ENCODE measurements at regions not wholly inside any gene's neighbourhood (a gene's known extent, or its start where the extent isn't known, plus 50 kb on each side); places are given as distances from the start of the nearest gene placed in this dataset.
"Not testable (repeated sequence)": the region's sequence is repeated elsewhere in the genome, so short reads cannot be mapped to it uniquely, and the experiment has no call there.

GRCh38 chr15:79492065-79492464 is 59.9 kb downstream of the MINAR1 start:
- no peak for DNase-seq (ENCODE audit: extremely low read depth, low read depth, low spot score)

GRCh38 chr15:79494384-79494909 is 62.3 kb downstream of the MINAR1 start:
- no peak for DNase-seq (ENCODE audit: extremely low read depth, low read depth, low spot score)

GRCh38 chr15:79494963-79495755 is 63.0 kb downstream of the MINAR1 start:
- no peak for DNase-seq (ENCODE audit: extremely low read depth, low read depth, low spot score)

GRCh38 chr15:79495775-79496174 is 63.6 kb downstream of the MINAR1 start:
- no peak for DNase-seq (ENCODE audit: extremely low read depth, low read depth, low spot score)

- no peak for DNase-seq (ENCODE audit: extremely low read depth, low read depth, low spot score)
These were observed 64.7 kb downstream of the MINAR1 start for GRCh38 chr15:79496838-79497237.

DNA sequence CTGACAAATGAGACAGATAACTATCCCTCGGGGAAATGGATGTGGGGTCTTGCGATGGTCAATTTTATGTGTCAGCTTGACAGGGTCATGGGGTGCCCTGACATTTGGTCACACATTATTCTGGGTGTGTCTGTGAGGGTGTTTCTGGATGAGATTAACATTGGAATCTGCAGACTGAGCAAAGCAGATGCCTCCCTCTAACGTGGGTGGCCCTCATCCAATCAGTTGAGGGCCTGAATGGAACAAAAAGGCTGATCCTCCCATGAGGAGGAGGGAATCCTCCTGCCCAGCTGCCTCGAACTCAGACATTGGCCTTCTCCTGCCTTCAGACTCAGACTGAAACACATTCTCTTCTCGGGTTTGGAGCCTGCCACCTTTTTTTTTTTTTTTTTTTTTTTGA is 69.0 kb downstream of the MINAR1 start:
- DNase-seq (ENCODE audit: extremely low read depth, low read depth, low spot score) = no peak

DNA sequence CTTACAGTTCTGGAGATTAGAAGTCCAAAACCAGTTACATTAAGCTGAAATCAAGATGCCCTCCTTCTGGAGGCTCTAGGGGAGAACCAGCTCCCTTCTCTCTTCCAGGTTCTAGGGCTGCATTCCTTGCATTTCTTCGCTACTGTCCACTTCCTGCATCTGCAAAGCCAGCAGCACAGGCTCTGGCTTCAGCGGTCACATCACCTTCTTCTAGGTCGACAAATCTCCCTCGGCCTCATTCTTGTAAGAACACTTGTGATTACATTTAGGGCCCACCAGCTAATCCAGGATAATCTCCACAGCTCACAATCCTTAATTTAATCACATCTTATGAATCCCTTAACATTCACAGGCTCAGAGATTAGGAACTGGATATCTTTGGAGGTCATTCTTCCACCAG is 73.8 kb downstream of the MINAR1 start:
- DNase-seq (ENCODE audit: extremely low read depth, low read depth, low spot score) = no peak

- not testable (repeated sequence) for DNase-seq (ENCODE audit: extremely low read depth, low read depth, low spot score)
These were observed 80.7 kb downstream of the MINAR1 start for GRCh38 chr15:79512844-79513243.

DNA sequence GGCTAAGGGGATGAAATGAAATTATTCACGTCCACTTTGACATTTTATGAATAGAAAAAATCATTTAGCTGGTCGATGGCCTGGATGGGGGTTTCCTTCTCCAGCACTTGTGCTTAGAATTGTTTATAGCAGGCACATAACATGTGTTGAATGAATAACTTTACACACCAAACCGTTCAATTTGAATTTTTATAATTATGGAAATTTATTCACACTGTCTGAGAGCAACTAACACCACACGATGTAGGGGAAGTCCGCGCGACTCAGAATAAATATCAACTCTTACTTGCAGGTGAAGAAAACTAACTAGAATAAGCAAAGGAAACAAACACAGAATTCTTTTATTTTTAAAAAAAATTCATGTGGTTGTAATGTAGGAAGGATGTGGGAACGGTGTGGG is 81.3 kb downstream of the MINAR1 start:
- no peak for DNase-seq (ENCODE audit: extremely low read depth, low read depth, low spot score)

GRCh38 chr15:79513940-79514339 is 81.8 kb downstream of the MINAR1 start:
- no peak for DNase-seq (ENCODE audit: extremely low read depth, low read depth, low spot score)

GRCh38 chr15:79515300-79516027 is 83.3 kb downstream of the MINAR1 start:
- DNase-seq (ENCODE audit: extremely low read depth, low read depth, low spot score) = no peak

GRCh38 chr15:79516155-79516554 is 84.0 kb downstream of the MINAR1 start:
- no peak for DNase-seq (ENCODE audit: extremely low read depth, low read depth, low spot score)

- DNase-seq (ENCODE audit: extremely low read depth, low read depth, low spot score) = no peak
These were observed 84.5 kb downstream of the MINAR1 start for GRCh38 chr15:79516646-79517045.

- DNase-seq (ENCODE audit: extremely low read depth, low read depth, low spot score) = no peak
These were observed 87.5 kb downstream of the MINAR1 start for GRCh38 chr15:79519628-79520027.

GRCh38 chr15:79520654-79521053 is 88.5 kb downstream of the MINAR1 start:
- no peak for DNase-seq (ENCODE audit: extremely low read depth, low read depth, low spot score)

GRCh38 chr15:79522656-79523055 is 90.5 kb downstream of the MINAR1 start:
- DNase-seq (ENCODE audit: extremely low read depth, low read depth, low spot score) = no peak

GRCh38 chr15:79523266-79523665 is 91.1 kb downstream of the MINAR1 start:
- no peak for DNase-seq (ENCODE audit: extremely low read depth, low read depth, low spot score)

GRCh38 chr15:79524531-79524930 is 92.4 kb downstream of the MINAR1 start:
- no peak for DNase-seq (ENCODE audit: extremely low read depth, low read depth, low spot score)

- DNase-seq (ENCODE audit: extremely low read depth, low read depth, low spot score) = no peak
These were observed 94.2 kb downstream of the MINAR1 start for GRCh38 chr15:79526376-79526775.

DNA sequence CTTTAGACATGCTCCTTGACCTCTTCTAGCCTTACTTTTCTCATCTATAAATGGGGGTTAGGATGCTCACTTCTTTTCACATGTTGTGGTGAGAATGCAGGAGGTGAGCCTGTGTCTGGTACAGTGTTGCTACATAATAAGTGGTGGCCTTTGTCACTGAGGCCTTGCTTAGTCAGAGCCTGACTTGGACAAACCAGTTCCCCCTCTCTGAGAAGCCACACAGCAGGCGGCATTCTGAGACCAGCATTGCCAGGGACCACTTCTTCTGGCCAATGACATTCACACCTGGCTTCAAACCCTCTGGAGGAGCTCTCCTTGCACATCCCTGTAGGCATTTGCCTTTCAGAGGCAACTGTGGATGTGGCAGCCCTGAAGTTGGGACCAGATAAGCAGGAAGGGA is 95.7 kb downstream of the MINAR1 start:
- DNase-seq (ENCODE audit: extremely low read depth, low read depth, low spot score) = no peak

DNA sequence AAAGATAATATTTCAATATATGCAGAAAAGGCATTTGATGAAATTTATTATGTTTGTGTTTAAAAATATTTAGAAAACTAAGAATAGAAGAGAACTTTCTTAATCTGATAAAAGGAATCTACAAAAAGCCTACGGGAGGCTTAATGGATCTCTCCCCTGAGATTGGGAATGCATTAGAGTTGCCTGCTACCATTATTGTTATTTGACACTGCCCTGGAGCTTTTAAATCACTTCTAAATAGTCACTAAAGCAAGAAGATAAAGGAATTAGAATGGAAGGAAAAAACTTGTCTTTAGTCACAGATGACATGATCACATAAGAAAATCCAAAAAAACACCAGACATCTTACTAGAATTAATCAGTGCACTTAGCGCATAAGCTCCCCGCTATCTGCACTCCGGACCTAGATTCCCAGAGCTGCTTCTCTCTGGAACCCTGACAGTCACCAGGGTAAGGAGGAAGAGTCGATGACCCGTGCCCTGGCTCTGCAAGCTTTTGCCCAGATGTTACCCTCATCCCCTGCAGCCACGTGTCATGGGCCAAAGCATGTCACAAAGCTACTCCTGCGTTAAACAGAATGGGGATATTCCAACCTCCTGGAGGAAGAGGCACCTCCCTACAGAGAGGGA is 97.1 kb downstream of the MINAR1 start:
- no peak for DNase-seq (ENCODE audit: extremely low read depth, low read depth, low spot score)

- no peak for DNase-seq (ENCODE audit: extremely low read depth, low read depth, low spot score)
These were observed 103.4 kb downstream of the MINAR1 start for GRCh38 chr15:79535536-79535935.

All from glomerular endothelial cell (primary cell).